Cardiac muscle cell (in vitro differentiated cells and primary cell): ENCODE measurements at regions not wholly inside any gene's neighbourhood (a gene's known extent, or its start where the extent isn't known, plus 50 kb on each side); places are given as distances from the start of the nearest gene placed in this dataset.

Experiments
- DNase-seq, 2 donors: peaks; one replicate each; pipeline versions ENCODE4 v3.0.0 to v3.0.0-alpha.2; 2010 to 2017; ENCODE audit warnings: low read depth in 1 of 2, low spot score in 1 of 2
- H3K27ac ChIP-seq: fragments of 200-600 bp; sonication (generic); 2 replicates; pipeline ENCODE4 v1.5.1; 2016
- H3K27me3 ChIP-seq: fragments of 200-600 bp; sonication (generic); 2 replicates; pipeline ENCODE4 v1.6.0; 2016; ENCODE audit warnings: control low read depth
- H3K36me3 ChIP-seq: fragments of 200-600 bp; sonication (generic); 2 replicates; pipeline ENCODE4 v1.5.1; 2016; ENCODE audit warnings: control low read depth
- H3K4me1 ChIP-seq: fragments of 200-600 bp; sonication (generic); 2 replicates; pipeline ENCODE4 v1.8.1; 2017; ENCODE audit warnings: low read depth, mild to moderate bottlenecking, mixed run types
- H3K4me3 ChIP-seq: fragments of 200-600 bp; sonication (generic); 2 replicates; pipeline ENCODE4 v1.5.1; 2016; ENCODE audit warnings: mild to moderate bottlenecking
- H3K9me3 ChIP-seq: fragments of 200-600 bp; sonication (generic); 2 replicates; pipeline ENCODE4 v1.5.1; 2017; ENCODE audit warnings: low read depth, mild to moderate bottlenecking, control low read depth
- CTCF ChIP-seq: IDR thresholded peaks from 2 replicates; pipeline ENCODE4 v1.5.1; 2012; ENCODE audit warnings: low read depth, mild to moderate bottlenecking, low read length

GRCh38 chr7:51759985-51760384 lies 443.4 kb upstream of the COBL start:
- no peaks in the 10 kb centered on the region for H3K9me3 ChIP-seq
- H3K4me1 ChIP-seq = no peaks in the 10 kb centered on the region
- H3K4me3 ChIP-seq = no peak overlapping the region
- H3K27me3 ChIP-seq = no peaks in the 10 kb centered on the region
- H3K36me3 ChIP-seq = no peaks in the 10 kb centered on the region
- no peak for DNase-seq
- H3K27ac ChIP-seq = no peak overlapping the region
- no peak for TF ChIP-seq CTCF

GRCh38 chr7:51757960-51758359 lies 441.4 kb upstream of the COBL start:
- Histone ChIP-seq H3K9me3 (no peaks in the 10 kb centered on the region), H3K4me1 (no peaks in the 10 kb centered on the region), H3K36me3 (no peaks in the 10 kb centered on the region), H3K4me3 (no peak overlapping the region), H3K27me3 (no peaks in the 10 kb centered on the region), H3K27ac (no peak overlapping the region)
- no peak for TF ChIP-seq CTCF
- no peak for DNase-seq

DNA sequence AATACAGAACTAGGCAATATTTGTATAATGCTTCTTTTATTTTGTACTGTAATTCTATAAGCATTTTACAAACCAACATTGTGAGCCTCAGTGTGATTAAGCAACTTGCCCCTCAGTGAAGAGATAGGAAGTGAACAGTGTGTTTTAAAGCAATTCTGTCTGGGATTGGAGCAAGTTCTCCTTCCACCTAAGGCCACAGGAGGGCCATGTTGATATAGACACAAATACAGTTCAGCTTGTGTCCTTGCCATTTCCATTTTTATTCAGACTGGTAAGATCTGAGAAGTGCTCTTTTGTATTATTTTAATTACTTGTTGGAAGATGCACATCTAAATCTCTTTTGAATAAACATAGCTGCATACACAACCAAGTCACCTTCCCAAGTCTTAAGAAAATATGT lies 416.3 kb upstream of the COBL start:
- no peak for TF ChIP-seq CTCF
- Histone ChIP-seq H3K4me3 (no peak overlapping the region), H3K27ac (no peak overlapping the region), H3K27me3 (peaks cover 7% of the 10 kb centered on the region), H3K4me1 (no peaks in the 10 kb centered on the region), H3K36me3 (no peaks in the 10 kb centered on the region), H3K9me3 (no peaks in the 10 kb centered on the region)
- no peak for DNase-seq

DNA sequence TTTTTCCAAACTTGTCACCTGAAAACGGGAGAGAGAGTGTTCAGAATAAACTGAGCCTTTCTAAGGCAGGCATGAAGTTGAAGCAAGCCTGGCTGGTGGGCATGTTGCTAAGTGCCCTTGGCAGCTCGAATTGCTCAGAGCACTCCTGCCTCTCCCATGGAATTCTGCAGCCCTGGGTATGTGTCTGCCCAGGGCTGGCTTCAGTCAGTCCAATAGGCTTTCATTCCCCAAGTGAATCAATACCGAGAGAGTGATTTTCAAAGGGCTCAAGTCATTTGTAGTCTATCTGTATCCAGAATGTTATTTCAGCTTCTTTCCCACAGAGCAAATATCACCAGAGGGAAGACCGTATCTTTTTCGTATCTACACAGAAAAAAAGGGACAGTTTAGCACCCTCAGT lies 415.5 kb upstream of the COBL start:
- peaks cover 7% of the 10 kb centered on the region for H3K27me3 ChIP-seq
- no peak for DNase-seq
- no peaks in the 10 kb centered on the region for H3K36me3 ChIP-seq
- no peak overlapping the region for H3K27ac ChIP-seq
- no peaks in the 10 kb centered on the region for H3K9me3 ChIP-seq
- H3K4me1 ChIP-seq = no peaks in the 10 kb centered on the region
- no peak for TF ChIP-seq CTCF
- no peak overlapping the region for H3K4me3 ChIP-seq

DNA sequence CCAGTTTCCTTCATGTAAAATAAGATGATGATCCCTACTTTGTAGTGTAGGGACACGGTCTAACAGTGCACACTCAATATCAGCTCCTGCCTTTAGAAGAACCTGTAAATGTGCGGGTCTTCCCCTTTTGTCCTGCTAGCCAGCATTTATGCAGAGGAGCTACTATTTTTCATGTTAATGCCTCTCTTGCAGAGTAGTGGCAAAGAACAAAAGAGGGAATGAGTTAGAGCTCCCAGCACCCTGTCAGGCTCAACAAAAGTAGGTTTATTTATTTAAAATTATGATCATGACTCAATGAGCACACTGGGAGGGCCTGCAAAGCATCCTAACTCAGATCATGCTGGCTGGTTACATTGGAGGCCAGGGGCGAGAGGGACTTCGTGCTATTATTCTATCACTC lies 414.5 kb upstream of the COBL start:
- no peaks in the 10 kb centered on the region for H3K9me3 ChIP-seq
- TF ChIP-seq CTCF = no peak
- peaks cover 7% of the 10 kb centered on the region for H3K27me3 ChIP-seq
- DNase-seq = no peak
- H3K4me3 ChIP-seq = no peak overlapping the region
- H3K27ac ChIP-seq = no peak overlapping the region
- no peaks in the 10 kb centered on the region for H3K36me3 ChIP-seq
- H3K4me1 ChIP-seq = no peaks in the 10 kb centered on the region

- DNase-seq = no peak
- Histone ChIP-seq H3K4me1 (no peaks in the 10 kb centered on the region), H3K9me3 (no peaks in the 10 kb centered on the region), H3K27ac (no peak overlapping the region), H3K27me3 (peaks cover 7% of the 10 kb centered on the region), H3K4me3 (no peak overlapping the region), H3K36me3 (no peaks in the 10 kb centered on the region)
- no peak for TF ChIP-seq CTCF
Observed at GRCh38 chr7:51727441-51727840, 410.8 kb upstream of the COBL start.
